NCI-H187 treated with DMSO at 0.1 percent for 48 hours (cell line): ENCODE measurements at regions not wholly inside any gene's neighbourhood (a gene's known extent, or its start where the extent isn't known, plus 50 kb on each side); places are given as distances from the start of the nearest gene placed in this dataset.
A peak's percentile ranks its signal among the peaks of the same experiment; 100 is the strongest.
"Not testable (repeated sequence)": the region's sequence is repeated elsewhere in the genome, so short reads cannot be mapped to it uniquely, and the experiment has no call there.

ENCODE experiments used
- DNase-seq: peaks from one replicate; lab custom pipeline; 2025; lab: John Stamatoyannopoulos, UW

GRCh38 chr2:234374736-234375135 is 122.1 kb downstream of the ARL4C start:
- DNase-seq: no peak

DNA sequence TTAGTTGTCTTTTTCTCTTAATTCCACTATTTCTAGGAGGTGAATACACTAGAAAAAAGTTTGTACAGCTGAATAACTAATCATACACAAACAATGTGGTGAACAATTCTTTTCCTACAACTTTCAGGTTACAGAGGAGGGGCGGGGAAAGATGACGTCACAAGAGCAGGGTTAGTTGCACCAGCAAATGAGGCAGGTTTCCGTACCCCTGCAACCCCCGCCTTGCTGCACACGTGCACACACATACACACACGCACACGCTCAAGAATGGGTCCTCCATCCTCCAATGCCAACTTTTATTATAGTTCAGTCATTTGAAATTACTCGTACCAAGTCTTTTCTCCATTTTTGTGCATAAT is 122.8 kb downstream of the ARL4C start:
- DNase-seq: no peak

DNA sequence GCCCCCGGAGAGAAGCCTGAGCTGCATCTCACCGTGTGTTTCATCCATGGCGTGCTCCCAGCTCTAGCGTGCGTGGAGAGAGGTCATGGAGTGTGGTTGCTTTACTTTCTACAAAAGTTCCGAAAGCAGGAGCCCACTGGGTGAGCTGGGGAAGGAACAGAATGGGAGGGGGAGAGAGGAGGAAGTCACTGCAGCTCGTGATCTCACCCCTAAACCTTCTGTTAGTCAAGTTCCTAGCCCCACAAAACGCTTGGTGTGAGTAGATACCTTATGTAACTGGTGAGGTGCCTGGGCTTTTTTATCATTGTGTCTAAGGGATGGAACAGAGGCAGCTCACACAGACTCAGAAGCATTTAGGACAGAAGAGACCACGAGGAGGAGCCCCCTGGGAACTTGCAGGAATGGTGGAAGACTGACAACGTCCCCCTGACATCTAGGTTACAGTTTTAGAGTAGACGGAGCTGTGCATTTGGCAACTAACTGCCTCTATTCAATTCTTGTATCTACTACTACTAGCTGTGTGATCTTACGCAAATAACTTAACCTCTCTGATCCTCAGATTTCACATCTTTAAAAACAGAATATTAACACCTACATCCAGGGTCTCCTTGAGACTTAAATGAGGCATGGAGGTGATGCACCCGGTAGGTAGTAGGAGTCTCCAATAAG is 123.3 kb downstream of the ARL4C start:
- no peak for DNase-seq

GRCh38 chr2:234373060-234373459 is 123.8 kb downstream of the ARL4C start:
- DNase-seq: no peak

DNA sequence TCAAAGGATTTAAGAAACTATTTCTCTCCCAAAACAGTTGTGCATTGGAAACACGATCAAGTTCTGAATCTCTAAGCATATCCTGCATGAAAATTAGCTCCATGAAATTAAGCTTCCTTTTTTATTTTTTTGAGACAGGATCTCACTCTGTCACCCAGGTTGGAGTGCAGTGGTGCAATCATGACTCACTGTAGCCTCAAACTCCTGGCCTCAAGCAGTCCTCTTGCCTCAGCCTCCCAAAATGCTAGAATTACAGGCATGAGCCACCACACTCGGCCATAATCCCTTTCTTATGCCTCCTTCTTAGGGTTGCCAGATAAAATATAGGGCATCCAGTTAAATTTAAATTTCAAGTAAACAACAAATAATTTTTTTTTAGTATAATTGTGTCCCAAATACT is 124.4 kb downstream of the ARL4C start:
- DNase-seq: no peak

GRCh38 chr2:234368861-234369261 is 128.0 kb downstream of the ARL4C start:
- no peak for DNase-seq

DNA sequence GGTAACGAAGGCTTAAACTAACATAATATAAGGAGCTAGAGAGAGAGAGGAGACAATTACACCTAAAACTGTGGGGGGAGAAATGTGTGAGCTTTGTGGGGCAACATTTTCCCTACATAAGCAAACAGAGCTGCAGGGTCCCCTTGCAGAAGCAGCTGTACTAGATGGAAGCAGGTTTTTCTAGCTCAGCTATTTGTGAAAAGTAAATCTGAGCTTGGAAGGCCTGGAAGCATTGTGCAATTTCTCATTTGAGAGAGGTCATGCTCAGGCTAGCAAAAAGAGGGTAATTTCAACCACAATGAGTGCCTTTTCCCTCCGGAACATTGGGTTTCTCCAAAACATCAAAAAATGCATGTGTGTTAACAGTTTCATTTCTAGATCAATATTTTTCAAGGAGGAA is 130.0 kb downstream of the ARL4C start:
- no peak for DNase-seq

DNA sequence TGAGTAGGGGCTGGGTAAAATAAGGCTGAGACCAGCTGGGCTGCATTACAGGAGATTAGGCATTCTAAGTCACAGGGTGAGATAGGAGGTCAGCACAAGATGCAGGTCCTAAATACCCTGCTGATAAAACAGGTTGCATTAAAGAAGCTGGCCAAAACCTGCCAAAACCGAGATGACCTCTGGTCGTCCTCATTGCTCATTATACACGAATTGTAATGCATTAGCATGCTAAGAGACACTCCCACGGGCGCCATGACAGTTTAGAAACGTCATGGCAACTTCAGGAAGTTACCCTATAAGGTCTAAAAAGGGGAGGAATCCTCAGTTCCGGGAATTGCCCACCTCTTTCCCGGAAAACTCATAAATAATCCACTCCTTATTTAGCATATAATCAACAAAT is 132.2 kb downstream of the ARL4C start:
- no peak for DNase-seq

GRCh38 chr2:234363647-234364294 is 133.1 kb downstream of the ARL4C start:
- DNase-seq: no peak

DNA sequence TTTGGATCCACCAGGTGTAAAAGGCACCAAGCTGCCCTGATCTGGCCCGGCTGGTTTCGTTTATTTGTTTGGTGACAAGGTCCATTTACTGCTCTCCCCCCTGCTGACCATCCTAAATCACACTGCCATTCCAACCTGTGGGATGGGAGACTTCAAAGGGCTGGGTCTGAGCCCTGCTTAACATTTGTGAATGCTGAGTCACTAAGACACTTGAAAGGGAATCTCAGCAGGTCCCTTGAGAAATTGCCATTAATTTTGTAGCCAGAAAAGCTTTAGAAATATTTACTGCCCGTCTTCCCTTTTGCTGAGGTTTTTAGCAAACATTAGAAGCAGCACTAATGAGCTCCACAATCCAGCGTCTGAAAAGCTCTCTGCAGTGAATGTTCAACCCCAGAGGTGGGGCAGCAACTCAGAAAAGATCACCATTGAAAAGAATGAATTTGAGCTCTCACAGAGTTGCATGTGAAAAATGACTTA is 133.8 kb downstream of the ARL4C start:
- peak; percentile 39 for DNase-seq

- not testable (repeated sequence) for DNase-seq
Measured at GRCh38 chr2:234360313-234360975, 136.4 kb downstream of the ARL4C start.

- no peak for DNase-seq
Measured at GRCh38 chr2:234357666-234358065, 139.2 kb downstream of the ARL4C start.

GRCh38 chr2:234355808-234356365 is 141.0 kb downstream of the ARL4C start:
- no peak for DNase-seq

GRCh38 chr2:234355021-234355720 is 141.7 kb downstream of the ARL4C start:
- DNase-seq: no peak

GRCh38 chr2:234352270-234352669 is 144.6 kb downstream of the ARL4C start:
- no peak for DNase-seq

GRCh38 chr2:234351866-234352265 is 145.0 kb downstream of the ARL4C start:
- DNase-seq: not testable (repeated sequence)

DNA sequence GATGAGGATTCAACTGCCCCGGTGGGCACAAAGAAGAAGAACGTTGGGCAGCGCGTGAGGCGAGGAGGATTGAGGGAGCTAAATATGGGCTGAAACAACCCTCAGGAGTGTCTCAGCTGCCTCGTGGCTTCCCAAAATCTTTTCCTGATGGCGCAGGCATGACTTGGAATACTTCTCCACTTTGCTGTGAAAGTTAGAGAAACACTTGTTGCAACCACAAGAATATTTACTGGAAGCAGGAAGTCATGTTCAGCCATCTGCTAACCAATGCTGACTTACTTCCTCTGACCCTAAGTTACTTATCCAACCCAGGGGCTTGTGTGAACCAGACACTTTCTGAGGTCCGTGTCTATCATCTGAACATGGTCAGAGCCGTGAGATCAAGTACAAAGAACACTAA is 148.8 kb downstream of the ARL4C start:
- no peak for DNase-seq

DNA sequence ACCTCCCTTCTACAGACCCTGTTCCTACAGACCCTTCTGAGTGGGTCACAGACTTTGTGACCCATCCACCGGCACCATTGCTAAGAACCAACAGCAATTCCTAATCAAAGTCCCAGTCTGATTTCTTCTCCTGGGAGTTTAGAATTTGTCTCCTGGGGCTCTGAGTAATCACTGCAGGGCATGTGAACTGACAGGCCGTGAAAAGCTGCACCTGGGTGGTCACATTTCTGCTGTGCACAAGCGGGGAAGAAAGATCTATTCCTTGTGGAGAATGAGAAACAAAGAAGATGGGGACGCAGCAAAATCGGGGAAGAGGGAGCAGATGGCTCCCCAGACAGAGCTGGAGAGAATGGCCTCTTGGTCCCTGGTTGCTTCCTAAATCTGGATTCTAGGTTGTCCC is 151.0 kb downstream of the ARL4C start:
- no peak for DNase-seq

- DNase-seq: no peak
Measured at GRCh38 chr2:234344012-234344411, 152.9 kb downstream of the ARL4C start.

DNA sequence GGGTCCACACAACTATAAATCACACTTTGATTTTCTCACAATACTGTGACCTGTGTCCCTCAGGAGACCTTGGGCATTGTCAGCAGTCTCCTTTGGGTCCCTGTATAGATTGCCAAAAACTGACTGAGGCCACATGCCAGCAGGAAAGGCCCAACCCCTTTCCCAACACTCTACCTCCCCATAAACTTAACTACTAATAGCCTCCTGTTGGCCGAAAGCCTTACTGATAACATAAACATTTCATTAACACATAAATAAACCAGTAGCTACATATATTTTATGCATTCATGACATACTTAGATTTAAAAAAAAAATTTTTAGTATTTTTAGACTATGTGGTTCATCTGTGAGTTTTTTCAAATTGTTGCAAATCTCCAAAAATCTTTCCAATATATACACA is 153.5 kb downstream of the ARL4C start:
- DNase-seq: no peak

DNA sequence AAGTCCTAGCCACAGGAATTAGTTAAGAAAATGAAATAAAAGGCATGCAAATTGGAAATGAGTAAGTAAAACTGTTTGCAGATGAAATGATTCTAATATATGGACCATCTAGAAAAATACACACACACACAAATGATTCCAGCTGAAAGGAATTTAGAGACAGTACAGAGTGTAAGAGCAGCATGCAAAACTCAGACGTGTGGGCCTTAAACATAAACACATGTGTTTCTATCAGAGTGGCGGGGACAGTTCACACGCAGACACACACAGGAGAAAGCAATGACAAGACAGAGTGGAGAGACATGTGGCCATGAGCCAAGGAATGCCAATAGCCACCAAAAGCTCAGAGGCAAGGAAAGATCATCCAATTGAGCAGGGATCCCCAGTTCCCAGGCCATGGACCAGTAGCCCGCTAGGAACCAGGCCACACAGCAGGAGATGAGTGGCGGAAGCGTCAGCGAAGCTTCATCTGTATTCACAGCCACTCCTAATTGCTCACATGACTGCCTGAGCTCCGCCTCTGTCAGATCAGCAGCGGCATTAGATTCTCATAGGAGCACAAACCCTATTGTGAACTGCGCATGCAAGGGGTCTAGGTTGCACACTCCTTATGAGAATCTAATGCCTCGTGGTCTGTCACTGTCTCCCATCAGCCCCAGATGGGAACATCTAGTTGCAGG is 155.4 kb downstream of the ARL4C start:
- no peak for DNase-seq

GRCh38 chr2:234339501-234339900 is 157.4 kb downstream of the ARL4C start:
- DNase-seq: no peak
